ENCODE measurements at regions not wholly inside any gene's neighbourhood (a gene's known extent, or its start where the extent isn't known, plus 50 kb on each side); places are given as distances from the start of the nearest gene placed in this dataset.

DNA sequence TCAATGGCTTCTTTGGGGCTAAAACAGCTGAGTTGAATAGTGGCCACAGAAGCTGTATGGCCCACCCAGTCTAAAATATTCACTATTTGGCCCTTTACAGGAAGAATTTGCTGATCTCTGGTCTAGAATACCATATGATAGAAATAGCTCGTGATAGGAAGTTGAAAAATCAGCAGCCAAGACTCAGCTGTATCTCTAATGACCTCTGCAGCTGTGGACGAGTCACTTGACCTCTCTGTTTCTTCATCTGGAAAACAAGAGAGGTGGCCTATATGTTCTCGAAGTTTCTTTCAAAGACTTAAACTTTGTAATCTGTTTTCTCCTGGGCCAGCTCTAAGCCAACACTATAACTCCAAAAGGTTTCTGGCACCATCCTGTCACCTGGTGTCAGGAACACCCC, 129.2 kb downstream of the ZBTB18 start:
- Histone ChIP-seq H3K9ac (ENCODE audit: low read length) (no peak overlapping the region), H3K4me3 (ENCODE audit: insufficient read depth in 1 of 2, low read depth in 1 of 2, low read length in 2 of 2) (no peak overlapping the region), H2BK5ac (ENCODE audit: low read depth, low read length, poor library complexity, severe bottlenecking) (no peak overlapping the region), H3K4me1 (ENCODE audit: control insufficient read depth, insufficient read depth, low read depth, low read length) (peaks cover 8% of the 10 kb centered on the region), H3K4me2 (ENCODE audit: low read length, poor library complexity, severe bottlenecking) (no peak overlapping the region), H2BK120ac (ENCODE audit: low read depth, low read length) (no peak overlapping the region), H2BK15ac (ENCODE audit: low read depth, poor library complexity, severe bottlenecking) (no peak overlapping the region), H3K4ac (ENCODE audit: low read depth in 1 of 2, low read length in 2 of 2) (no peak overlapping the region), H3K27me3 (ENCODE audit: control insufficient read depth in 1 of 2, insufficient read depth in 1 of 2, low read length in 2 of 2) (peaks cover 0 to 4% of the 10 kb centered on the region in 2 experiments), H3K14ac (ENCODE audit: low read length in 2 of 2) (no peak overlapping the region), H2AFZ (ENCODE audit: low read depth, low read length) (no peak overlapping the region), H3K79me1 (replicated peaks; ENCODE audit: low read length, poor library complexity, severe bottlenecking) (no peaks in the 10 kb centered on the region), H4K8ac (ENCODE audit: low read length) (no peak overlapping the region), H3K27ac (ENCODE audit: low read length, poor library complexity, severe bottlenecking) (peak overlapping the region; percentile 28), H3K23ac (ENCODE audit: low read length in 2 of 2) (no peak overlapping the region), H2BK12ac (ENCODE audit: low read length in 2 of 2) (no peak overlapping the region), H2AK5ac (ENCODE audit: low read length, severe bottlenecking) (peak overlapping the region; percentile 58), H3K18ac (ENCODE audit: low read depth in 1 of 2, low read length in 2 of 2) (no peak overlapping the region), H4K91ac (ENCODE audit: low read length) (no peak overlapping the region), H3K36me3 (ENCODE audit: control insufficient read depth in 1 of 2, insufficient read depth in 2 of 2, low read depth in 1 of 2, low read length in 2 of 2) (no peaks in the 10 kb centered on the region), H3K9me3 (ENCODE audit: control insufficient read depth, low read length) (peaks cover 3% of the 10 kb centered on the region)
- peak; percentile 12 for DNase-seq
- WGBS = 70% methylated on average over 3 of the region's 3 CpGs

DNA sequence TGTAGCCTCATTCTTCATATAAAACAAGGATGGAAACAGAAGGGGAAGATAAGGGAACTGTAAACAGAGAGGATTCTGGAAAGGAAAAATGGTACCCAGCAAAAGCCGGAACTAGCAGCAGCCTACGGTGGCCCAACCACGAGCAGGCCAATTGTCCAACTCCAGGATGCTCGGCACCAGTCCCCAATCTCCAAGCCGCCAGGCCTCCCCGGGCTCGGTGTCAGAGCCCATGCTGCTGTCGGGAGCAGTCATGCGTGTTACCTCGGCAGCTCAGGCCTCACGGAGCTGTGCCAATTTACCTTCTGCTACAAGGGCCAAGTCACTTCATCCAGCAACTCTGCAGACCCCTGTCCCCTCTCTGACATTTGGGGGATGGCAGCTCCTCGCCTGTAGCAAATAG, 130.8 kb downstream of the ZBTB18 start:
- Histone ChIP-seq H3K9ac (ENCODE audit: low read length) (no peak overlapping the region), H3K23ac (ENCODE audit: low read length in 2 of 2) (no peak overlapping the region), H2AK5ac (ENCODE audit: low read length, severe bottlenecking) (no peak overlapping the region), H3K18ac (ENCODE audit: low read depth in 1 of 2, low read length in 2 of 2) (no peak overlapping the region), H3K4me2 (ENCODE audit: low read length, poor library complexity, severe bottlenecking) (no peak overlapping the region), H2BK12ac (ENCODE audit: low read length in 2 of 2) (no peak overlapping the region), H2BK5ac (ENCODE audit: low read depth, low read length, poor library complexity, severe bottlenecking) (no peak overlapping the region), H4K91ac (ENCODE audit: low read length) (no peak overlapping the region), H2AFZ (ENCODE audit: low read depth, low read length) (no peak overlapping the region), H3K4ac (ENCODE audit: low read depth in 1 of 2, low read length in 2 of 2) (no peak overlapping the region), H2BK120ac (ENCODE audit: low read depth, low read length) (no peak overlapping the region), H3K79me1 (replicated peaks; ENCODE audit: low read length, poor library complexity, severe bottlenecking) (no peaks in the 10 kb centered on the region), H3K4me1 (ENCODE audit: control insufficient read depth, insufficient read depth, low read depth, low read length) (peaks cover 8% of the 10 kb centered on the region), H3K4me3 (ENCODE audit: insufficient read depth in 1 of 2, low read depth in 1 of 2, low read length in 2 of 2) (no peak overlapping the region), H3K14ac (ENCODE audit: low read length in 2 of 2) (no peak overlapping the region), H3K36me3 (ENCODE audit: control insufficient read depth in 1 of 2, insufficient read depth in 2 of 2, low read depth in 1 of 2, low read length in 2 of 2) (no peaks in the 10 kb centered on the region), H3K27ac (ENCODE audit: low read length, poor library complexity, severe bottlenecking) (no peak overlapping the region), H2BK15ac (ENCODE audit: low read depth, poor library complexity, severe bottlenecking) (no peak overlapping the region), H4K8ac (ENCODE audit: low read length) (no peak overlapping the region), H3K9me3 (ENCODE audit: control insufficient read depth, low read length) (peaks cover 3% of the 10 kb centered on the region), H3K27me3 (ENCODE audit: control insufficient read depth in 1 of 2, insufficient read depth in 1 of 2, low read length in 2 of 2) (peaks cover 0 to 8% of the 10 kb centered on the region in 2 experiments)
- DNase-seq = no peak
- WGBS = 97% methylated on average over 12 of the region's 12 CpGs

DNA sequence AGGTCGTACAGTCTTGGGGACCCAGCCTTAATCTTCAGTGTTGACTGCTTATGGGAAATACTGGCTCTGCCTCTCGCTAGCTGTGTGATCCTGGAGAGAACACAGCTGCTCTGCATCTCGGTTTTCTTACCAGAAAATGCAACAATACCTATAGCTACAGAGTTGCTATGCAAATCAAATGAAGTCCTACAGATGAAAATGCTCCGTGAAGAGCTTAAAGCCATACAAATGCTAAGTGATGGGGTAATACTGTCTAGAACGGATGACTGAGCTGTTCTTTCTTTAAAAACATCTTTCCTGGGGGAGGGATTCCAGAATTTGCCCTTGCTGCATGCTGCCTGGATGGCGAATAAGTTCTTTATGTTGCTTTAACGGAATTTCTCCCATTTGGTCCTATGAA, 132.0 kb downstream of the ZBTB18 start:
- Histone ChIP-seq H2BK12ac (ENCODE audit: low read length in 2 of 2) (no peak overlapping the region), H4K91ac (ENCODE audit: low read length) (no peak overlapping the region), H3K14ac (ENCODE audit: low read length in 2 of 2) (no peak overlapping the region), H3K4me3 (ENCODE audit: insufficient read depth in 1 of 2, low read depth in 1 of 2, low read length in 2 of 2) (no peak overlapping the region), H3K36me3 (ENCODE audit: control insufficient read depth in 1 of 2, insufficient read depth in 2 of 2, low read depth in 1 of 2, low read length in 2 of 2) (no peaks in the 10 kb centered on the region), H3K23ac (ENCODE audit: low read length in 2 of 2) (no peak overlapping the region), H3K9ac (ENCODE audit: low read length) (no peak overlapping the region), H3K79me1 (replicated peaks; ENCODE audit: low read length, poor library complexity, severe bottlenecking) (no peaks in the 10 kb centered on the region), H3K27ac (ENCODE audit: low read length, poor library complexity, severe bottlenecking) (no peak overlapping the region), H3K4me2 (ENCODE audit: low read length, poor library complexity, severe bottlenecking) (no peak overlapping the region), H4K8ac (ENCODE audit: low read length) (no peak overlapping the region), H3K4ac (ENCODE audit: low read depth in 1 of 2, low read length in 2 of 2) (no peak overlapping the region), H2BK120ac (ENCODE audit: low read depth, low read length) (no peak overlapping the region), H3K4me1 (ENCODE audit: control insufficient read depth, insufficient read depth, low read depth, low read length) (peaks cover 8% of the 10 kb centered on the region), H2AK5ac (ENCODE audit: low read length, severe bottlenecking) (no peak overlapping the region), H2BK15ac (ENCODE audit: low read depth, poor library complexity, severe bottlenecking) (no peak overlapping the region), H2BK5ac (ENCODE audit: low read depth, low read length, poor library complexity, severe bottlenecking) (no peak overlapping the region), H3K18ac (ENCODE audit: low read depth in 1 of 2, low read length in 2 of 2) (no peak overlapping the region), H3K27me3 (ENCODE audit: control insufficient read depth in 1 of 2, insufficient read depth in 1 of 2, low read length in 2 of 2) (peaks cover 0 to 18% of the 10 kb centered on the region in 2 experiments), H2AFZ (ENCODE audit: low read depth, low read length) (no peak overlapping the region), H3K9me3 (ENCODE audit: control insufficient read depth, low read length) (peaks cover 3% of the 10 kb centered on the region)
- 85% methylated on average over 7 of the region's 7 CpGs for WGBS
- DNase-seq = no peak

DNA sequence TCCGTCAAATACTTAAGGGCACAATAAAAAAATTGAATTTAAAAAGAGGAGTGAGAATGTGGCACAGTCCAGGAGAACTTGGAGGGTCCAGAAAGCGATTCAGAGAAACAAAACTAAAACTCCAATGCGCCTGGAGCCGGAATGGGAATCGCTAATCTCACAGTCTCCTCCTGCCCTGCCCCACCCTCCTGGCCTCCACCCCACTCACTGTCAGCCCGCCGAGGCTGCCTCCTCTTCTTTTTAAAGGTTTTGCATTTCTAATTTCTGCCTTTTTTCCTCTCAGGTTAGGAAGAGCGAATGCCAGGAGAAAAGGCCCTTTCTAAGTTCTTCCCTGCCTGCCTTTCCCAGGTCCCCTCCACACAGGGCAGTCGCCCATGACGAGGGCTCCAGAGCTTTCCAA, 135.3 kb downstream of the ZBTB18 start:
- Histone ChIP-seq H2BK120ac (ENCODE audit: low read depth, low read length) (no peak overlapping the region), H3K36me3 (ENCODE audit: control insufficient read depth in 1 of 2, insufficient read depth in 2 of 2, low read depth in 1 of 2, low read length in 2 of 2) (no peaks in the 10 kb centered on the region), H3K9ac (ENCODE audit: low read length) (no peak overlapping the region), H3K18ac (ENCODE audit: low read depth in 1 of 2, low read length in 2 of 2) (no peak overlapping the region), H2BK5ac (ENCODE audit: low read depth, low read length, poor library complexity, severe bottlenecking) (no peak overlapping the region), H3K23ac (ENCODE audit: low read length in 2 of 2) (no peak overlapping the region), H3K27ac (ENCODE audit: low read length, poor library complexity, severe bottlenecking) (no peak overlapping the region), H3K4me1 (ENCODE audit: control insufficient read depth, insufficient read depth, low read depth, low read length) (peaks cover 6% of the 10 kb centered on the region), H3K4me3 (ENCODE audit: insufficient read depth in 1 of 2, low read depth in 1 of 2, low read length in 2 of 2) (no peak overlapping the region), H4K8ac (ENCODE audit: low read length) (no peak overlapping the region), H2BK12ac (ENCODE audit: low read length in 2 of 2) (no peak overlapping the region), H3K4me2 (ENCODE audit: low read length, poor library complexity, severe bottlenecking) (no peak overlapping the region), H3K14ac (ENCODE audit: low read length in 2 of 2) (no peak overlapping the region), H2AFZ (ENCODE audit: low read depth, low read length) (no peak overlapping the region), H3K27me3 (ENCODE audit: control insufficient read depth in 1 of 2, insufficient read depth in 1 of 2, low read length in 2 of 2) (peaks cover 0 to 28% of the 10 kb centered on the region in 2 experiments), H3K9me3 (ENCODE audit: control insufficient read depth, low read length) (peaks cover 12% of the 10 kb centered on the region), H4K91ac (ENCODE audit: low read length) (no peak overlapping the region), H2BK15ac (ENCODE audit: low read depth, poor library complexity, severe bottlenecking) (no peak overlapping the region), H3K4ac (ENCODE audit: low read depth in 1 of 2, low read length in 2 of 2) (no peak overlapping the region), H2AK5ac (ENCODE audit: low read length, severe bottlenecking) (no peak overlapping the region), H3K79me1 (replicated peaks; ENCODE audit: low read length, poor library complexity, severe bottlenecking) (no peaks in the 10 kb centered on the region)
- WGBS = 92% methylated on average over 10 of the region's 10 CpGs
- no peak for DNase-seq

Data from mesenchymal stem cell (in vitro differentiated cells and primary cell).